DMS114 treated with DMSO at 0.1 percent for 48 hours (cell line): ENCODE measurements at regions not wholly inside any gene's neighbourhood (a gene's known extent, or its start where the extent isn't known, plus 50 kb on each side); places are given as distances from the start of the nearest gene placed in this dataset.
"Not testable (repeated sequence)": the region's sequence is repeated elsewhere in the genome, so short reads cannot be mapped to it uniquely, and the experiment has no call there.

ENCODE experiments used
- DNase-seq: peaks from one replicate; lab custom pipeline; 2025; ENCODE audit not compliant: unreplicated experiment; lab: John Stamatoyannopoulos, UW

GRCh38 chr9:7545371-7546165 is 254.0 kb downstream of the DMAC1 start:
- no peak for DNase-seq

GRCh38 chr9:7542693-7543092 is 256.9 kb downstream of the DMAC1 start:
- no peak for DNase-seq

GRCh38 chr9:7542126-7542525 is 257.5 kb downstream of the DMAC1 start:
- no peak for DNase-seq

- DNase-seq: peak; percentile 22
These were observed 263.2 kb downstream of the DMAC1 start for GRCh38 chr9:7536310-7536939.

- DNase-seq: no peak
These were observed 265.2 kb downstream of the DMAC1 start for GRCh38 chr9:7534211-7534935.

- no peak for DNase-seq
These were observed 266.0 kb downstream of the DMAC1 start for GRCh38 chr9:7533376-7534090.

- no peak for DNase-seq
These were observed 276.0 kb downstream of the DMAC1 start for GRCh38 chr9:7523426-7524043.

GRCh38 chr9:7520396-7520795 is 279.2 kb downstream of the DMAC1 start:
- DNase-seq: no peak

GRCh38 chr9:7516376-7516775 is 283.2 kb downstream of the DMAC1 start:
- no peak for DNase-seq

GRCh38 chr9:7510199-7510598 is 289.4 kb downstream of the DMAC1 start:
- DNase-seq: no peak

GRCh38 chr9:7509576-7510145 is 289.9 kb downstream of the DMAC1 start:
- DNase-seq: no peak

GRCh38 chr9:7508516-7508915 is 291.1 kb downstream of the DMAC1 start:
- DNase-seq: no peak

GRCh38 chr9:7507566-7508270 is 291.9 kb downstream of the DMAC1 start:
- no peak for DNase-seq

- DNase-seq: no peak
These were observed 292.6 kb downstream of the DMAC1 start for GRCh38 chr9:7507026-7507425.

- no peak for DNase-seq
These were observed 299.1 kb downstream of the DMAC1 start for GRCh38 chr9:7500521-7500920.

- DNase-seq: no peak
These were observed 307.9 kb downstream of the DMAC1 start for GRCh38 chr9:7491641-7492040.

- no peak for DNase-seq
These were observed 309.1 kb downstream of the DMAC1 start for GRCh38 chr9:7490317-7491108.

- DNase-seq: no peak
These were observed 310.5 kb downstream of the DMAC1 start for GRCh38 chr9:7489036-7489435.

- DNase-seq: not testable (repeated sequence)
These were observed 315.6 kb downstream of the DMAC1 start for GRCh38 chr9:7484014-7484413.
